SU-DHL-6 (cell line): ENCODE measurements at regions not wholly inside any gene's neighbourhood (a gene's known extent, or its start where the extent isn't known, plus 50 kb on each side); places are given as distances from the start of the nearest gene placed in this dataset.
"Not testable (repeated sequence)": the region's sequence is repeated elsewhere in the genome, so short reads cannot be mapped to it uniquely, and the experiment has no call there.

Experiments used
- H2AFZ ChIP-seq: fragments of 200-600 bp; sonication (generic); 2 replicates; pipeline ENCODE4 v1.6.1; 2014; ENCODE audit warnings: low read depth, mild to moderate bottlenecking, moderate library complexity, mixed read lengths, antibody characterized with exemption, low read length; ENCODE audit not compliant: severe bottlenecking
- H3F3A ChIP-seq: fragments of 200-600 bp; shearing (Covaris generic); 2 replicates; pipeline ENCODE4 v1.6.0; 2016; ENCODE audit warnings: antibody characterized with exemption, mild to moderate bottlenecking; ENCODE audit not compliant: insufficient read depth
- H3K27ac ChIP-seq: fragments of 200-600 bp; sonication (generic); 2 replicates; pipeline ENCODE4 v1.5.1; 2016; ENCODE audit warnings: low read depth, mild to moderate bottlenecking, low read length, moderate library complexity, mixed read lengths
- H3K27me3 ChIP-seq: fragments of 200-600 bp; sonication (generic), shearing (Covaris generic); 2 replicates; pipeline ENCODE4 v1.6.0; 2014; ENCODE audit warnings: mild to moderate bottlenecking, low read length
- H3K36me3 ChIP-seq: fragments of 200-600 bp; sonication (generic); 2 replicates; pipeline ENCODE4 v1.6.1; 2014; ENCODE audit warnings: mild to moderate bottlenecking, low read length, mixed read lengths
- H3K4me2 ChIP-seq: fragments of 300-600, 200-600 bp; shearing (Covaris generic), sonication (generic); 2 replicates; pipeline ENCODE4 v1.6.0; 2014; ENCODE audit warnings: low read length, low read depth, mild to moderate bottlenecking; ENCODE audit not compliant: poor library complexity, severe bottlenecking
- H3K4me3 ChIP-seq: fragments of 200-600 bp; sonication (generic); 2 replicates; pipeline ENCODE4 v1.5.1; 2014; ENCODE audit warnings: antibody characterized with exemption, low read length, mild to moderate bottlenecking, mixed read lengths; ENCODE audit not compliant: insufficient read depth, poor library complexity, severe bottlenecking
- H3K79me2 ChIP-seq: fragments of 200-600 bp; sonication (generic); 2 replicates; pipeline ENCODE4 v1.6.1; 2014; ENCODE audit warnings: mild to moderate bottlenecking, low read length, moderate library complexity; ENCODE audit not compliant: insufficient read depth
- H3K9ac ChIP-seq: fragments of 200-600 bp; sonication (generic); 2 replicates; pipeline ENCODE4 v1.7.0; 2014; ENCODE audit warnings: mild to moderate bottlenecking, low read length
- H3K9me2 ChIP-seq: fragments of 200-600 bp; sonication (generic); replicated peaks from 2 replicates; pipeline ENCODE4 v1.6.1; 2014; ENCODE audit warnings: low read length; ENCODE audit not compliant: insufficient read depth
- H3K9me3 ChIP-seq: fragments of 200-600 bp; sonication (generic); 2 replicates; pipeline ENCODE4 v1.6.1; 2014; ENCODE audit warnings: low read length, mixed read lengths; ENCODE audit not compliant: insufficient read depth
- H4K20me1 ChIP-seq: fragments of 200-600 bp; sonication (generic); 2 replicates; pipeline ENCODE4 v1.6.1; 2014; ENCODE audit warnings: low read depth, mild to moderate bottlenecking, antibody characterized with exemption, low read length, moderate library complexity, mixed read lengths
- CTCF ChIP-seq: fragments of 200-600 bp; sonication (generic); IDR thresholded peaks from one replicate; pipeline ENCODE4 v1.5.1; 2017; ENCODE audit warnings: antibody characterized with exemption, mild to moderate bottlenecking, low read length, moderate library complexity; ENCODE audit not compliant: insufficient read depth, poor library complexity, severe bottlenecking
- EZH2phosphoT487 ChIP-seq: fragments of 200-600 bp; sonication (generic), shearing (Covaris generic); conservative IDR thresholded peaks from 2 replicates; pipeline ENCODE4 v1.6.1; 2018; ENCODE audit warnings: mild to moderate bottlenecking, antibody characterized with exemption, low read length, moderate library complexity, mixed read lengths

DNA sequence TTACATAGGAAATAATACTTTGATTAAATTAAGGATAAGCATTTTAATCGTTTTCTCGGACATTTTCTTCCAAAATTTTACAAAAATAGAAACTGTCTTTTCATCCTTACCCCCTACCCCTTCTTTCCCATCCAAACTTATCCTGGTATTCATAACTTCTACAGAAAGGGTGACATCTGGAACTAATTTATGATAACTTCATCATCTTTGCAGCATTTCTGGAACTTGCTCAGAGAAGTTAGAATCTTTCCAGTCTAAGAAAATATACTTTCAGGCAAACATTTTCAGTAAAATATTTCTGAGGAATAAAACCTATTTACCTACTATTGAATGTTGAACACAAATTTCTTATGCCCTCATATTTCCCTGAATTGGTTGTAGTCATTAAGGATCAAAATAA, 309.0 kb downstream of the MAN2A1 start:
- Histone ChIP-seq H3K4me3 (no peak overlapping the region), H3K27me3 (no peaks in the 10 kb centered on the region), H3K36me3 (no peaks in the 10 kb centered on the region), H3K4me2 (no peak overlapping the region), H3F3A (no peaks in the 10 kb centered on the region), H2AFZ (no peak overlapping the region), H4K20me1 (no peaks in the 10 kb centered on the region), H3K9me2 (no peaks in the 10 kb centered on the region), H3K79me2 (no peaks in the 10 kb centered on the region), H3K27ac (no peak overlapping the region), H3K9ac (no peak overlapping the region), H3K9me3 (no peaks in the 10 kb centered on the region)
- TF ChIP-seq EZH2phosphoT487 = no peak
- TF ChIP-seq CTCF = no peak

- no peaks in the 10 kb centered on the region for H4K20me1 ChIP-seq
- H3K9me3 ChIP-seq = no peaks in the 10 kb centered on the region
- no peak overlapping the region for H2AFZ ChIP-seq
- no peak overlapping the region for H3K27ac ChIP-seq
- H3F3A ChIP-seq = no peaks in the 10 kb centered on the region
- H3K4me3 ChIP-seq = no peak overlapping the region
- no peak overlapping the region for H3K9ac ChIP-seq
- H3K27me3 ChIP-seq = no peaks in the 10 kb centered on the region
- no peak for TF ChIP-seq EZH2phosphoT487
- no peaks in the 10 kb centered on the region for H3K36me3 ChIP-seq
- no peaks in the 10 kb centered on the region for H3K9me2 ChIP-seq
- no peaks in the 10 kb centered on the region for H3K79me2 ChIP-seq
- H3K4me2 ChIP-seq = no peak overlapping the region
Observed at GRCh38 chr5:110001648-110002047, 311.9 kb downstream of the MAN2A1 start.

DNA sequence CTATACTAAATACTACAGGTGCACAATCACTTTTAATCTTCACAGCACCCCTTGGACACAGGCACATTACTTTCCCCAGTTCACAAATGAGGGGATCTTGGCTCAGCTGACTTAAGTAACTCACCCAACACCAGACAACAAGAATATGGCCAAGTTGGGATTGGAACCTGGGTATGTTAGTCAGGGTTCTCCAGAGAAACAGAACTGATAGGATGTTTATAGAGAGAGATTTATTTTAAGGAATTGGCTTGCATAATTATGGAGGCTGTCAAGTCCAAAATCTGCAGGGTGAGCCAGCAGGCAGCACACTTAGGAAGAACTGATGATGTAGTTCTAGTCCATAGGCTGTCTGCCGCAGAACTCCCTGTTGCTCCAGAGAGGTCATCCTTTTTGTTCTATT, 312.9 kb downstream of the MAN2A1 start:
- H3K9me3 ChIP-seq = no peaks in the 10 kb centered on the region
- no peak overlapping the region for H3K4me2 ChIP-seq
- H3K27me3 ChIP-seq = no peaks in the 10 kb centered on the region
- H3K9ac ChIP-seq = no peak overlapping the region
- H4K20me1 ChIP-seq = no peaks in the 10 kb centered on the region
- H3K36me3 ChIP-seq = no peaks in the 10 kb centered on the region
- H3K4me3 ChIP-seq = no peak overlapping the region
- no peak overlapping the region for H3K27ac ChIP-seq
- H3K9me2 ChIP-seq = no peaks in the 10 kb centered on the region
- no peaks in the 10 kb centered on the region for H3K79me2 ChIP-seq
- no peak overlapping the region for H2AFZ ChIP-seq
- TF ChIP-seq CTCF (no peak), EZH2phosphoT487 (no peak)
- H3F3A ChIP-seq = no peaks in the 10 kb centered on the region

GRCh38 chr5:110005907-110006562, 316.3 kb downstream of the MAN2A1 start:
- H3K9me3 ChIP-seq, H4K20me1 ChIP-seq, H2AFZ ChIP-seq, H3K4me2 ChIP-seq, H3K27me3 ChIP-seq, H3F3A ChIP-seq, H3K36me3 ChIP-seq, H3K9ac ChIP-seq, H3K79me2 ChIP-seq, H3K4me3 ChIP-seq, H3K27ac ChIP-seq, H3K9me2 ChIP-seq: not testable (repeated sequence)
